NT2/D1 (cell line): ENCODE measurements at regions not wholly inside any gene's neighbourhood (a gene's known extent, or its start where the extent isn't known, plus 50 kb on each side); places are given as distances from the start of the nearest gene placed in this dataset.

Experiments used
- SUZ12 ChIP-seq: IDR thresholded peaks from 2 replicates; pipeline ENCODE4 v1.6.1; 2011; ENCODE audit not compliant: insufficient read length, insufficient read depth; ENCODE audit errors: extremely low read depth
- YY1 ChIP-seq: IDR thresholded peaks from 2 replicates; pipeline ENCODE4 v1.6.1; 2011; ENCODE audit not compliant: insufficient read length, insufficient read depth
- ZNF274 ChIP-seq: IDR thresholded peaks from 2 replicates; pipeline ENCODE4 v1.6.1; 2011; ENCODE audit warnings: mild to moderate bottlenecking, low read depth, low read length

DNA sequence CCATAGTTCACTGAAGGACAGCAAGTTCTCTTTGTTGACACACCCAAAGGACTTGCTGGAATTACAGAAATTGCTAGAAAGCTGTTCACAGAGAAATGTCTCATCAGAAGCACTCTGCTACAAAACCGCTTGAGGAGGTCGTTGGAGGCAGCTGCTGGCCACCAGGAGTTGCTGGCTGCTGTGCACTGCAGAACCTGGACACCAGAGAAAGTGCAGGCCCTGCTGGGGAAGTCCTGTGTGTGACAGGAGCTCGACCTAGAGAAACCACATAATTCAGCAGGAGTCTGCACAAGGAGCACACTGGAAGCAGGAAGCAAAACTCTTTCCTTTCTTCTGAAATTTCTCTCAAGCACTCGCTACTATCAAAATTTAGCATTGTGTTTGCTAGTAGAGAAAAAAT, 461.5 kb upstream of the GHITM start:
- TF ChIP-seq ZNF274 = no peak
- no peak for TF ChIP-seq YY1
- no peak for TF ChIP-seq SUZ12
